ENCODE measurements at regions not wholly inside any gene's neighbourhood (a gene's known extent, or its start where the extent isn't known, plus 50 kb on each side); places are given as distances from the start of the nearest gene placed in this dataset.

- no peak for DNase-seq
Measured at GRCh38 chr21:39124681-39125251, 58.5 kb downstream of the PSMG1 start.

DNA sequence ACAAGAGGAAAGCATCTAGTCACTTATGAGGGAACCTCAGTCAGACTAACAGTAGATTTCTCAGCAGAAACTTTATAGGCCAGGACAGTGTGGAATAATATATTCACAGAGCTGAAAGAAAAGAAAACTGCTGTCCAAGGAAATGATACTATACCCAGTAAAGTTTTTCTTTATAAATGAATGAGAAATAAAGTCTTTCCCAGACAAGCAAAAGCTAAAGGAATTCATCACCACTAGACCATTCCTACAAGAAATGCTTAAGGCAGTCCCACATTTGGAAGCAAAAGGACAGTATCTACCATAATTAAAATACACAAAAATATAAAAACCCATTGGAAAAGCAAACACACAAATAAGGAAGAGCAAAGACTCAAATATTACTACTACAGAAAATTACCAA lies 59.9 kb downstream of the PSMG1 start:
- DNase-seq, result no peak

GRCh38 chr21:39121600-39122355 lies 61.5 kb downstream of the PSMG1 start:
- DNase-seq, result no peak

DNA sequence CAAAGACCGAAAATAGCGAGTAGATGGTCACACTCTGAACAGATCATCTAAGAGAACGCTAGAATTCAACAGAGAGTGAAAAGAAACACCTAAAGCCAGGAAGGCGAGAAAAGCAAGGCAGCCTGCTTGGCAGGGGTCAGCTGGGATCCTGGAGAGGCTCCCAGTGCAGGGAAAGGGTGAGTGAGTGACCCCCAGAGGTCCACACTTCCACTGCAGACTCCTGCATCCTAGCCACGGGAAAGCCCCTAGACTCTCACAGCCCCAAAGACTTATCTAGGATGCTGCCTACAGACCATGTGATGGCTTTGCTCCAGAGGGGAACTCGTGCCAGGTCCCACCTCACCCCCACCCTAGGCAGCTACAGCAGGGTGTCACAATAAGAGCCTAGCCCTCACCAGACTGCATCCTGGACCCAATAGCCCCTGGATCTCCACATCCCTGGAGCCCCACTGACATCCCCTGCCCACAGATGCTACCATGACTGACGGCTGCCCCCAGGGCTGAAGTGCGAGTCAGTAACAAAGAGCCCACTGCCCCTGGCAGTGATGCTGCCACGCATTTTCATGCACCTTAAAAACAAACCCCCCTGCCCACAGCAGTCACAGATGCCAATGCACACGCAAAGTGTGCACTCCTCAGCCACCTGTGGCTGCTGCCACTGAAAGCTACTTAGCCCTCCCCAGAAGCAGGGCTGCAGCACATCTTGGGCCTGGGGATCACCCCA lies 62.2 kb downstream of the PSMG1 start:
- no peak for DNase-seq

GRCh38 chr21:39119891-39120290 lies 63.4 kb downstream of the PSMG1 start:
- DNase-seq, result no peak

GRCh38 chr21:39118604-39119215 lies 64.5 kb downstream of the PSMG1 start:
- DNase-seq, result no peak

DNA sequence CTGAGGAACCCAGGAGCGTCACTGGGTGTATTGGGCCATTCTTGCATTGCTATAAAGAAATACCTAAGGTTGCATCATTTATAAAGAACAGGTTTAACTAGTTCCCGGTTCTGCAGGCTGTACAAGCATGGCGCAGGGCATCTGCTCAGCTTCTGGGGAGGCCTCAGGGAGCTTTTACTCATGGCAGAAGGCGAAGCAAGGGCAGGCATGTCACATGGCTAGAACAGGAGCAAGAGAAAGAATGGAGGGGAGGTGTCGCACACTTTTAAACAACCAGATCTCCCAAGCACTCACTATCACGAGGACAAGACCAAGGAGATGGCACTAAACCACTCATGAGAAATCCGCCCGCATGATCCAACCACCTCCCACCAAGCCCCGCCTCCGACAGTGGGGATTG lies 65.2 kb downstream of the PSMG1 start:
- no peak for DNase-seq

GRCh38 chr21:39117440-39117970 lies 65.7 kb downstream of the PSMG1 start:
- no peak for DNase-seq

DNA sequence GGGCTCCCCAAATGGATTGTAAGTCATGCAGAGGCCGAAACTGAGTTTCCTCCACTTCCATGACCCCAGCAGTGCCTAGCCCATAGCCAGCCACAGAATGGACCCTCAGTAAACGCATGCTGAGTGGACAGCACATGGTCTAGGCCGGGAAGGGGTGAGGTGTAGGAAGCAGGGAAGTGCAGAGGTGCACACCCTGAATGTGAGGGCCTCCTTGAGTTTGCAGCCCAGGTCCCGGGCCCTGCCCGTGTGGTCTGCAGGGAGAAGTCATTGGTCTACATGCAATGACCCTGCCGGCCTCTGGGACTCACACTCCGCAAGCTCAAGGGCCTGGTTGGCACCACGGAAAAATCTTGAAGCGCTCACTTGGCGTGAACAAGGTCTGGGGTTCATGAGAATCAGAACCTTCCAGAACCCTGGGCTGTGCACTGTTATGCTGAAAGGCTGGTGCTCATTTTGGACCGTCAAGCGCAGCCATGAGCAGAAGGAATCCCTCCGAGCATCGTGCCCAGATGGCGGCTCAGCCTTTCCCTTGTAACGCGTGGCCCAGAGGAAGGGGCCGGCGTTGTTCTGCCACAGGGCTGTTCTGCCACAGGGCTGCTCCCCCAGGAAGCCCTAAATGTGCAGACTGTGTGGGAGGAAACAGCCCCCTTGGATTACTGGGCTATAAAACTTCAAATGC lies 66.4 kb downstream of the PSMG1 start:
- no peak for DNase-seq

DNA sequence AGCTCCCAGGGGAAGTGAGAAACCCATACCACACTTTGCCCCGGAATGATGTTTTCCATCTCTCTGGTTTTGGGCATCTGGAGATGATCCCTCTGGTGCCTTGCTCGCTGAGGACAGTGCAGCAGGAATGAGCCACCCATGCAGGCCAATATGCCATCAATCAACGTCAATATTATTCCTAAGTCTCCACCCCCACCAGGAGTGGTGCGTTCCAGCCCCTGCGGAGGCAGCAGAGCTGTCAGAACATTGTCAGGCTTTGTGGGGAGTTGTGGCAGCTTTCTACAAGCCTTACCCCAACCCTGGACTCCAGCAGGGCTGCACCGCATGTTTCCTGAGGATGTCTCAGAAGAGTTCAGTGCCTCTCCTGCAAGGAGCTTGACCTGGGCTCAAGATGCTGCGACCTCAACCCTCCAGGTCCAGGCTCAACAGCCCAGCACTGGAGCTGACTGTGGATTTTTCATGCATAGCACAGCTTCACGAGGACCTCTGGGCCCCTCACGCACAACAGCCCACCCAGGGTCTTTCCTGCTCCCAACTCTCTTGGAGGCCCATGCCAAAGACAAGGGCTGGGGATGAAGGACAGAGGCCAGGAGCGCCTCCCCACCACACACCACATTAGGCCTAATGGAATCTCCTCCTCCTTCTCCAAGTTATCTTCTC lies 67.5 kb downstream of the PSMG1 start:
- DNase-seq, result no peak

DNA sequence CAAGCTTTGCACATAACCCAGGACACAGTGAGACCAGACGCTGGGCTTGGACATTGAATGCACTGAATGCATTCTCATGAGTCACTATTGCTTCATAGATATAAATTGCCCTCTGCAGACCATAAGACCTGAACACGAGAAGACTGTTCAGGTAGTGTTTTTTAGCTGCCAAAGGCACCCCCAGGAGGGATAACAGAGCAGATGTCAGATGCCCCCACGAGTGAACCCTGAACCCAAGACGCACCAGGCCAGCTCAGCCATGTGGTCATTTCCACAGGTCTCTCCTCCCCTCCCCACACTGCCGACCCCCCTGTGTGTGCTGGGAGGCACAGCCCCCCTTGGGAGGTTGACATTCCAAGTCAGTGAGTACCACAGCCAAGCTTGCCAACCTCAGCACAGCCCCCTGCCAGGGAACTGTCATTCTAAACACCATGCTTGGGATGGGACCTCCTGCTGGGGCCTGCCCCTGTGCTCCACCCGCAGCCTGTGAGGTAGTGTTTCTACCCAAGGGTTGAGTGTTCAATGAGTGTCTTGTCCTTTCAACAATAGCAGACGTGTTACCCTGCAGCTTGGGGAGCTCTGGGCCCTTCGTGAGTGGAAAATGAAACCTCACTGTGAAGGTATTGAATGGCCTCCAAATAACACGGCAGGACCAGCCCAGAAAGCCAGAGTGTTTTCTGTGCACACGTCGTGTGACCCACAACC lies 68.2 kb downstream of the PSMG1 start:
- DNase-seq, result no peak

GRCh38 chr21:39111931-39112550 lies 71.2 kb downstream of the PSMG1 start:
- no peak for DNase-seq

GRCh38 chr21:39110431-39110830 lies 72.8 kb downstream of the PSMG1 start:
- DNase-seq, result no peak

DNA sequence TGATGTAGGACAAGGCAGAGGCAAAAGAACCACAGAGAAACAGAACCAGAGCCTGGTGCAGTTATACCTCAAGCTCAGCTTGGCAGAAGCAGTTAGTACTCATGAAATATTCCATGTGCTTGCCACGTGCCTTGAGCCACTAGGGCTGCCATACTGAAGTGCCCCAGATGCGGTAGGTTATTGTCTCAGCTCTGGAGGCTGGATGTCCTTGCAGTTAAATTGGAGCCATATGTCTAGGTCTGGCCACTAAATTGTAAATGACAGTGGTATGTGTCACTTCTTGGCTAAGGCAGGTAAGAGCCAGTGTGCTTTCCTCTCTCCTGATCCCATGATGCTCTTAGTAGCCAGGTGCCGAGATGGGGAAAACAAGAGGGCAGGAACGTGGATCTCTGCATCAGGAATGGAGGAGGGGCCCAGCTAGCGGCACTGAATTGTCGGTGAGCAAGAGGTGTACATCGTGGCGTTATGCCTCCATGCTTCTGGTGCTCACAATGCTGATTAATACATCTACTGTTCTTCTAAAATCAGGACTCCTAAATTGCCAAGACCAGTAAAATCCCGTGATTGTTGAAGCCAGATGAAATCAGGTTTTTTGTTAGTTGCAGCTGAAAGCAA lies 73.5 kb downstream of the PSMG1 start:
- no peak for DNase-seq

DNA sequence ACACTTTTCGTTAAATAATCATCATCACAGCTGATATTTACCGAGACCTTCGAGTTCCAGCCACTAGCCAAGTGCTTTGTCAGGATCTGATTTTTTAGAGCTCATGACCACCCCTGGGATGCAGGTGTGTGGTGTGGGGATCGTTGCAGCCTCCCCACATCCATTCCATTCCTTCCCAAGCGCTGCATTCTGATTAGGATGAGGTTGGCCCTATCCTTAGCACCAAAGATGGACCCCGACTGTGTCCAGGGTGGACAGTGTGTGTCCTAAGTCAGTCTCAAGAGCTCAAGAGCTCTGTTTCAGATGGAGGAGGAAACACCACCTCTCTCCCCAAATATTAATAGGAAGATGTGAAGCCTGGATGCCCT lies 74.1 kb downstream of the PSMG1 start:
- DNase-seq, result no peak

DNA sequence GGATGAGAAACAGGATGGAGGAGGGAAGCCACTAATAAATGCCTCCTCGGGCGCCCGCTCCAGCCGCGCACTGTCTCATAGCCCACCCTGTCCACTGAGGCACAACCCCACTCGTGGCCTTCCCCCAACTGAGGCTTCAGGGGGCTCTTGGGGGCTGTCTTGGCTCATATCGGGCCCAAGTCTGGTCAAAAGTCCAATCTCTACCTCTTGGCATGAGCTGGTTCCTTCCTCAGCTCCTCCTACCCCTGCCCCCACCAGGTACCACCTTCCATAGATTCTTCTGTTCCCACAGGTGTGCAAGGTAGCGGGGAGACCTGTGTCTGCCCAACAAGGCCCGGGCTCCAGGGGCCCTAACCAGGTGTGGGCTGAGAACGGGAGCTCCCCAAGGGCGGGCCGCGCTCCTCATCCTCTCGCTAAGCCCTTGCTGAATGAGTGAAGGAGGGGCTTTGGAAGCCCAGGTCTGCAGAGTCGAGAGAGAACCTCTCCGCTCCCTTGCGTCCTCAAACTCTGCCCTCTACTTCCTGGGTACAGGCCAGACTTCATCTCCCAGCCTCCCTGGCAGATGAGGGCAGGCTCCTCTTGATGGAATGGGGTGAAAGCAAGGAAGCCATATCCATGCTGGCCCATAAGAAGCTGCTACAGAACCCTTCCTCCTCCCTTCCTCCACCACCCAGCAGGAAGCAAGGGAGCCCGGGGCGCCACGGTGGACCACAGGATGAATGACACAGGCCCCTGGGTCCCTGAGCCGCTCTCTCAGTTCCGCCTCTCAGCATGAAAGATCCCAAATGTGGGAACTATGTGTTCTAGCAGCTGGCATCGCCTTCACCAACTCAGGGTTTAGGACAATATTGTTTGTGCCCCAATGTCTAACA lies 74.7 kb downstream of the PSMG1 start:
- DNase-seq, result no peak

DNA sequence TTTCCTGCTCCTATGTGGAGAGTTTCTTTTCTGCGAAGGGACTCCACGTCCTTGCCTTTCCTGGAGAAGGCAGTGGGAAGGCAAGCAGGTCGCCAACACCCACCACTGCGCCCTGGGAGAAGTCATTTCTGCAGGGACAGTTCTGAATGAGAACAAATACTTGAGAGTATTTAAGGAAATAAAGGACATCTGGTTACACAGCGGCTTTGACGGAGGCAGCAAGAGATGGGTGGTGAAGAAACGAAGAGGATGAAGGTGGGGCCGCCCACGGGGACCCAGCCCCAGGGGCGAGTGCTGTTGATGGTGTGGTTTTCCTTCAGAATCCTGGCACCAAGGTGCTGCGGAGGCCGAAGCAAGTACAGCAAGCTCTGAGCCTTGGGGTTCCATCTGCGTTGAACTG lies 75.5 kb downstream of the PSMG1 start:
- no peak for DNase-seq

GRCh38 chr21:39106881-39107462 lies 76.3 kb downstream of the PSMG1 start:
- no peak for DNase-seq

DNA sequence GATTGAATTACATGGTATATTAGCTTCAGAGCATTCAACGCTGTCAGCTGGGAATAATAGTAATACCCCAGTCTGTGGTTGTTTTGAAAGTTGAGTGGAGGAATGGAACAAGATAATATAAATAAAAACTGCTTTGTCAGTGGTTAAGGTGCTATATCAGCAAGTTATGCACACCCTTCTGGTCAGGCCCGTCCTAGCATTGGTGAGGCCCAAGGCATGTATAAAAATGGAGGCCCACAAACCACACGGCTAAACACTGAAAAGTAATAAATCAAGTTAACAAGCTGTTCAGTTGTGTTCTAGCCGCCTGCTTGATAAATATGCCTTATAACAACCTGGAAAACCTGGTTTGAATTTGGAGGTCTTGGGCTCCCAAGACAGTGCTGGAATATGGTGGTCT lies 77.4 kb downstream of the PSMG1 start:
- no peak for DNase-seq

Data from stimulated activated CD8-positive, alpha-beta memory T cell treated with anti-CD3 and anti-CD28 coated beads, Interleukin-4, amount 100 ng/mL, for 48 hours (primary cell).